ENCODE measurements at regions not wholly inside any gene's neighbourhood (a gene's known extent, or its start where the extent isn't known, plus 50 kb on each side); places are given as distances from the start of the nearest gene placed in this dataset.
"Not testable (repeated sequence)": the region's sequence is repeated elsewhere in the genome, so short reads cannot be mapped to it uniquely, and the experiment has no call there.

DNA sequence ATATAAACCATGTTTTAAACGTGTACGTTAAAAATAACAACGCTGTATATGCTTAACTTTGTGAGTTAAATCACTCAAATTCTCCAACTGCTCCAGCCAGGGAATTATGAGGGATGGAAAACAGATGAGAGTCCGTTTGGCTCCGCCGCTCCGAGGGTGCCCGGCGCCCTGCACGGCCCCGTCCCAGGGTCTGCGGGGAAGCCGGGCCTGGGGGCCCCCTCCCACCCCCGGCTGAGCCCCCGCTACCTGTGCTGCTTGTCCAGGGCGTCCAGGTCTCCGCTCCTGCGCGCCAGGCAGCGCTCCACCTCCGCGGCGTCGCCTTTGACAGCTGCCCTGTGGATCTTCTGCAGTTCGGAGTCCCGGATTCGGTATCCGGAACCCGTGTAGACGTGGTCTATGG, 415.5 kb downstream of the FOXD4L4 start:
- intact Hi-C loops (cut with micrococcal nuclease); H3K9me3 Mint-ChIP-seq; H3K27ac Mint-ChIP-seq; H3K36me3 Mint-ChIP-seq (ENCODE audit: low read depth); H3K27me3 Mint-ChIP-seq; H3K4me1 Mint-ChIP-seq (ENCODE audit: low read depth): not testable (repeated sequence)
- peak overlapping the region; percentile 20 for H3K4me3 Mint-ChIP-seq

DNA sequence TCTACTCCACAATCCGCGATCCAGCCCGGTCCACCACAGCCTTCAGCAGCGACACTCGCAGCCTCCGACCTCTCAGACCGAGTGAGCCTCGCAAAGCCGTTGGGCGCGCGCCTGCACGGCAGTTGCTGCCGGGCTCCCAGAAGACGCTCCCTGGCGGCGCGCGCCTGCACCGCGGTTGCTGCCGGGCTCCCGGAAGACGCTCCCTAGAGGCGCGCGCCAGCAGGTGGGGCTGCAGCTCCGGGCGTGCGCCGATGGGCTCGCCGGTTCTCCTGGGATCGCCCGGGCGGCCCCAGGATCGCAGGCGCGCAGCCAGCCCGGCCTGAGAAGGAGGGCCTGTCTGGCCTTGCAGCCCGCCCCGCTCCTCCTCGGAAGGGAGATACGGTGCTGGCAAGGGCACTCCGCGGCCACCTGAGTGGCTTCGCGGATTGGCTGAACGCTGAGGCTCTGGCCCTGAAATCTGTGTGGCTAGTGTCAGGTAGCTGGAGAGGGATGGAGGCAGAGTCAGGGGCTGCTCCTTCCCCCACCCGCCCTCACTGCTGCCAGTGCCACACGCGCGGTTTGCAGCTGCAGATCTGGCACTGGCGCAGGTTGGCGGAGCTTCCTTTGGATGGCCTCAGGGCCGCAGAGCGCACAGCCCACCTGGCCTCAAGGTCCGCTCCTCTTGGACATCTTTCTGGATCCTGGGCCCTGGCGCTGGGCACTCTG, 416.2 kb downstream of the FOXD4L4 start:
- intact Hi-C loops (cut with micrococcal nuclease); H3K4me1 Mint-ChIP-seq (ENCODE audit: low read depth); H3K27ac Mint-ChIP-seq; H3K36me3 Mint-ChIP-seq (ENCODE audit: low read depth); H3K9me3 Mint-ChIP-seq; H3K4me3 Mint-ChIP-seq; H3K27me3 Mint-ChIP-seq: not testable (repeated sequence)

DNA sequence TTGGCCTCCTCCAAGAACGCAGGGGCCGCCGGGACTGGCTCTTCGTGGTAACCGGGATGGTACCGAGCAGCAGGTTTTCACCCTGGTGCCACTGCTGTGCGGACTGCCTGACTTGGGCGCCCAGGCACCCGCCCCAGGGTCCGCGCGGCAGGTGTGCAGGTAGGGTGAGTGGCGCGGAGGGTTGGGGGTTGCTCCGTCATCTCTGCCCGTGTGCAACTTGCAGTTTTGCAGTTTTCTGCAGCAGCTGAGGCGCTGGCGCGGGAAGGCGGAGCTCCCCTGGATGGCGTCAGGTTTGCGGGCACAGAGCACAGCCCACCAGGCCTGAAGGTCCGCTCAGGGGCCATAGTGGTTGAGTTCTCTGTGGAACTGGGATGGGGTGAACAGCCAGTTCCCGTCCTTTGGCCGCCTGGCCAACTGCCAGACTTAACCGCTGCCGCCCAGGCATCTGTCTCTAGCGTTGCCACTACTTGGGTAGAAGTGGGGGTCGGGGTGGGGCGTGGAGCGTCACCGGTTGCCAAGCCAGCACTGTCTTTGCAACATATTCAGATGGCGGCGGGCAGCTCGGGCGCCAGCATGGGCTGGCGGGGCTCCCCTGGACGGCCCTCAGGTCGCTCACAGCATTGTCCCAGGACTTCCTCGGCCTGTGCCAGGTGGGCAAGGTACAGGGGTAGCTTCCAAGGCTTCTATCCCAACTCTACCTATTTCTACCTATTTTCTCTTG, 417.2 kb downstream of the FOXD4L4 start:
- intact Hi-C loops (cut with micrococcal nuclease); H3K4me3 Mint-ChIP-seq; H3K27me3 Mint-ChIP-seq; H3K27ac Mint-ChIP-seq; H3K4me1 Mint-ChIP-seq (ENCODE audit: low read depth); H3K9me3 Mint-ChIP-seq; H3K36me3 Mint-ChIP-seq (ENCODE audit: low read depth): not testable (repeated sequence)

DNA sequence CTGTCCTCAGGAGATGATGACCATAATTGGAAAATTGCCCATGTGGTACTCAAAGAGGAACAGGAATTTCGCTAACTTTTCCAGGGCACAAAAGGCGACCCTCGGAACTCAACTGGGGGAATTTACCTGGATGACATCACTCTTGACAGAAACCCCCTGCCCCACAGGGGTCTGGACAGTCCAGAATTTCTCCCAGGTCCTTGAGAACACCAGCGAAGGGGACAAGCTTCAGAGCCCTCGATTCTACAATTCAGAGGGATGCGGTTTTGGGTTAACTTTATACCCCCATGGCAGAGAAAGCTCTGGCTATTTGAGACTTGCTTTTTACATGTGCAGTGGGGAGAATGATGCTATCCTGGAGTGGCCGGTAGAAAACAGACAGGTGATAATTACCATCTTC, 445.4 kb downstream of the FOXD4L4 start:
- H3K4me1 Mint-ChIP-seq (ENCODE audit: low read depth); H3K36me3 Mint-ChIP-seq (ENCODE audit: low read depth); intact Hi-C loops (cut with micrococcal nuclease); H3K27ac Mint-ChIP-seq; H3K4me3 Mint-ChIP-seq; H3K27me3 Mint-ChIP-seq: not testable (repeated sequence)
- peaks cover 12% of the 10 kb centered on the region for H3K9me3 Mint-ChIP-seq

DNA sequence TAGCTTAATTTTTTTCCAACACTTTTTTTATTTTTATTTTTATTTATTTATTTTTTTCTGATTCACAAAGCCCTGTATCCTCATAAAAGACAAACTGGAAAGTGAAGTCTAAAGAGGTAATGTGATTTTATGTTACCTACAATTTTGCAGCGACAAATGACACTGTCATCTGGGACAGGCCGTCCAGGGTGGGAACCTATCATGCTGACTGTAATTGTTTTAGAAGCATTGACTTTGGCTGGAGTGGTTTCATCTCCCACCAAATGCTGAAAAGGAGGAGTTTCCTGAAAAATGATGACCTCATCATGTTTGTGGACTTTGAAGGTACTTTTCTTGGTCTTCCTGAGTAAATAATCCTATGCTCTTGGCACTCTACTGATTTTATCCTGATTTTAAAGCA, 446.7 kb downstream of the FOXD4L4 start:
- H3K27me3 Mint-ChIP-seq, H3K4me3 Mint-ChIP-seq: not testable (repeated sequence)

DNA sequence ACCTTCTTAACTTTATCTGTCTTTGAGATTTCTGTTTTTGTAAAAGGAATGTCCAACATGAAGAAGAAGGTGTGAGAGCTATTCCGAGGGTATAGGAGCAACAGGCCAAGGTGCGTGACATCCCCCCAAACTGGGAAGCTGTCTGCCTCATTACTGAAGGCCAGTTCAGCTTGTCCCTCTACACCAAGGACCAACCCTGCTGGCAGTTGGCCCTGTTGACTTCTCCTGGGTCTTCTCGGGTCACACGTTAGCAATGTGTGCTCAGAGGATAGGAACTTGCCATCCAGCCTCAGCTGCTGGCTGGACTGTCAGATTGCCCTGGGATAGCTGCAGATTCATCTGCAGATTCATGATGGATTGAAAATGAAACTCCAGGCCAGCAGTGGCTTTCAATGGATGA, 460.3 kb downstream of the FOXD4L4 start:
- H3K9me3 Mint-ChIP-seq; H3K4me3 Mint-ChIP-seq; H3K27me3 Mint-ChIP-seq; H3K27ac Mint-ChIP-seq; intact Hi-C loops (cut with micrococcal nuclease); H3K4me1 Mint-ChIP-seq (ENCODE audit: low read depth); H3K36me3 Mint-ChIP-seq (ENCODE audit: low read depth): not testable (repeated sequence)

More for the DNA sequence above, 446.7 kb downstream of the FOXD4L4 start:
- peaks cover 10% of the 10 kb centered on the region for H3K9me3 Mint-ChIP-seq
- H3K27ac Mint-ChIP-seq; intact Hi-C loops (cut with micrococcal nuclease); H3K4me1 Mint-ChIP-seq (ENCODE audit: low read depth); H3K36me3 Mint-ChIP-seq (ENCODE audit: low read depth): not testable (repeated sequence)

DNA sequence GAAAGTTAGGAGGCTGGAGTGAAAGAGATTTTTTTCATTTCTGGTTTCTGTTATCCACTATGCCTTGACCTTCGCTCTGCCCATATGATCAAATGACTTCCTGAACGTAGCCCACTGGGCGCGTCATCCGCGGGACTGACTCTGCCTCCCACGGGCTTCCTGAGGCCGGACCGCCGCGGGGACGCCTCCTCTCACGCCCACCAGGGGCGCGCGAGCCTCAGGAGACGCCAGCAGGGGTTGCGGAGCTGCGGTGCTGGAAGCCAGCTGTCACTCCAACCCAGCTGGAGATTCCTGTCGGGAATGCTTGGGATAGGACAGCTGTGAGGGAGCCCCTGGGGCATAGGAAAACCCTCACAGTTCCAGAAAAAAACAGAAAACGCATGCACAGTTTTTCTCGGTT, 461.5 kb downstream of the FOXD4L4 start:
- H3K9me3 Mint-ChIP-seq; H3K27ac Mint-ChIP-seq; H3K4me1 Mint-ChIP-seq (ENCODE audit: low read depth); H3K4me3 Mint-ChIP-seq; intact Hi-C loops (cut with micrococcal nuclease); H3K36me3 Mint-ChIP-seq (ENCODE audit: low read depth); H3K27me3 Mint-ChIP-seq: not testable (repeated sequence)

DNA sequence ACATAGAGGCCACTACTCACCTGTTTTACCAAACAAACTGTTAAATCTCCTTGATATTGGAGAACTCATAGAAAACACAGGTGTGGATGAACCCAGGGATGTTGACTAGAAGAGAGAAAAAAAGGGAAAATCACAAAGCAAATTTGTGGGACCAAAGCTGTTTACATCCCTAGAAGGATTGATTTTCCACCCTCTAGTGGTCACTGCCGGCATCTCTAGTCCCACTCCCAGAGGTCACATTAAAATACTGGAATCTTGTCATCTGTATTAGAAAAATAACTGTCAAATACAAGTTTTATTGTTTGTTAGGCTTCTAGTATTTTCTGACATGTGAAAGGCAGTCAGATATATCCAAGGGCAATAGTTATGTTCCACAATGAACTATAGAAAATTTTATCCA, 469.7 kb downstream of the FOXD4L4 start:
- H3K27me3 Mint-ChIP-seq; intact Hi-C loops (cut with micrococcal nuclease); H3K27ac Mint-ChIP-seq; H3K36me3 Mint-ChIP-seq (ENCODE audit: low read depth); H3K4me3 Mint-ChIP-seq; H3K4me1 Mint-ChIP-seq (ENCODE audit: low read depth); H3K9me3 Mint-ChIP-seq: not testable (repeated sequence)

DNA sequence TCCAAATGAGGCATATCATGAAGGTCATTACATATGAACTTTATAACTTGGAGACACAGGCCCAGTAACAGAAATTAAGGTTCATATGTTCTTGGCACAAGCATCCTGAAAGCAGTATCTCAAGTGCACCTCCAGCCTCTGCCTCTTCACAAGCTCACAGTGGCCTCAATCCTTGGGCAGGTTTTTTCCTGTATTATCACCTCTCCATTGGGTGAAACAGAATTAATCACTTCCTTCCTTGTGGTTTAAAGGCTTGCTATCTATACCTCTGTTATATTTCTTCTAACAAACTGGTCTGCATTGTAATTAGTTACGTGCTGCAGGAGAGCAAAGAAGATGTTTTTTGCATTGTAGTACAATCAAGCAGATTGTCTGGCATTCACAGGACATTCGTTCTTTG, 471.0 kb downstream of the FOXD4L4 start:
- H3K4me1 Mint-ChIP-seq (ENCODE audit: low read depth); H3K36me3 Mint-ChIP-seq (ENCODE audit: low read depth); H3K27me3 Mint-ChIP-seq; intact Hi-C loops (cut with micrococcal nuclease); H3K27ac Mint-ChIP-seq; H3K9me3 Mint-ChIP-seq; H3K4me3 Mint-ChIP-seq: not testable (repeated sequence)

DNA sequence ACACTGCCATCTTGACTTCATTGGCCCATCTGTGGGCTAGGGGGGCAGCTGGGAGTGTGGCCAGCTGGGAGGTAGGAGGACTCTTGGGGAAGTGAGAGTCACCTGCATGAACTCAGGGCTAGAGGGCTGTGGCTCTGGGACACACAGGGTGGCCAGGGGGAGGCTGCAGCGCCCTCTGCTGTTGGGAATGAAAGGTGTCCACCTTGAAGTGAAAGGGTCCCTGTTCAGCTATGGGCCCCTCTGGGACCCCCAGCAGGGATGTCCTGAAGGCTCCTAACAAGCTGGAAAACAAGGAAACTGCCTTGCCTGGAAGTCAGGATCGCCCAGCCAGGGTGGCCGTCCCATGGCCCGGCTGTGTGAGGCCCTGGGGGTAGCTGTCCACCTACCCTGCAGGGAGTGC, 507.8 kb downstream of the FOXD4L4 start:
- H3K36me3 Mint-ChIP-seq (ENCODE audit: low read depth); H3K4me3 Mint-ChIP-seq; intact Hi-C loops (cut with micrococcal nuclease); H3K27me3 Mint-ChIP-seq; H3K27ac Mint-ChIP-seq; H3K9me3 Mint-ChIP-seq; H3K4me1 Mint-ChIP-seq (ENCODE audit: low read depth): not testable (repeated sequence)

DNA sequence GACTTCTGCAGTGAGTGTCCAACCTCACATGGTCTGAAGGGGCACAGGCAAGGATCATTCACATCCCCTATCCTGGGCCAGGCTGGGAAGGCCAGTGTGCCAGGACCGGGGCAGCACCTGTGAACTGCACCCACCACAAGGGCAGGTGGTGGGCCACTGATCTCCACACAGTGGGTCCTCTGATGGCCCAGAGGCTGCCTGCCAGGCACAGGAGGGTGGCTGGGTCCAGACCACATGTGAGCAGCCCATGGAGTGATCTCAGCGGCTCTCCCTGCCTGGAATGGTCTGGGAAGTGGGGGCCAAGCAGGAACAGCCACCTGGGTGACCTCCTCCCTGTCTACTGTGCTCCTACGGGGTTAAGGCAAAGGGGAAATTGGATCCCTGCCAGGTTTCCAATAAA, 508.5 kb downstream of the FOXD4L4 start:
- H3K9me3 Mint-ChIP-seq; H3K36me3 Mint-ChIP-seq (ENCODE audit: low read depth); H3K4me3 Mint-ChIP-seq; H3K27me3 Mint-ChIP-seq; H3K27ac Mint-ChIP-seq; H3K4me1 Mint-ChIP-seq (ENCODE audit: low read depth); intact Hi-C loops (cut with micrococcal nuclease): not testable (repeated sequence)

DNA sequence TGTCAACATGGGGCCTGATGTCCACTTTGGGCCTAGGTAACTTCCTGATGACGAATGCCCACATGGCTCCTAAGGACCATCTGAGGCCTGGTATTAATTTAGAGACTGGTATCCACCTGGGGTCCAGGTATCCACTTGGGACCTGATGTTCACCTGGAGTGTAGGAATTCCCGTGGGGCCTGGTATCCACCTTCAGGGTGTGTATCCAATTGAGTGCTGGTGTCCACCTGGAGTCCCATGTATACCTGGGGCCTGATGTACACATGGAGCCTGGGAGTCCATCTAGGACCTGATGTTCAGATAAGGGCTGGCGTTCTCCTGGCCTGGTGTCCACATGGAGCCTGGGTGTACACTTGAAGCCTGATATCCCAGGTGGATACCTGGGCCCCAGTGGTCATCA, 520.6 kb downstream of the FOXD4L4 start:
- not testable (repeated sequence) for H3K36me3 Mint-ChIP-seq (ENCODE audit: low read depth); H3K4me3 Mint-ChIP-seq

DNA sequence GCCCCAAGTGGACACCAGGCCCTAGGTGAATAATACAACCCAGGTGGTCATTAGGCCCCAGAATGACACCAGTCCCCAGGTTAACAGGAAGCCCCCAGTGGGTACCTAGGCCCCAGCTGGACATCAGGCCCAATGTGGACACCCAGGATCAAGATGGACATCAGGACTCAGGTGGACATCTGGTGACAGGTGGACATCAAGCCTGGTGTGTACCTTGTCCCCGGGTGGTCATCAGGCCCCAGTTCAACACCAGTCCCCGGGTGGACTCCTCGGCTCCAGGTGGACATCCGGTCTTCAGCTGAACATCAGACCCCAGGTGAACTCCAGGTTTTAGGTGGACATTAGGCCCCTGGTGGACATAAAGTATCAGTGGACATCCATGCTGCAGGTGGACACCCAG, 524.6 kb downstream of the FOXD4L4 start:
- H3K36me3 Mint-ChIP-seq (ENCODE audit: low read depth); H3K27me3 Mint-ChIP-seq; intact Hi-C loops (cut with micrococcal nuclease); H3K9me3 Mint-ChIP-seq; H3K4me3 Mint-ChIP-seq; H3K4me1 Mint-ChIP-seq (ENCODE audit: low read depth); H3K27ac Mint-ChIP-seq: not testable (repeated sequence)

More for the DNA sequence above, 520.6 kb downstream of the FOXD4L4 start:
- H3K4me1 Mint-ChIP-seq (ENCODE audit: low read depth); H3K9me3 Mint-ChIP-seq; H3K27me3 Mint-ChIP-seq; H3K27ac Mint-ChIP-seq; intact Hi-C loops (cut with micrococcal nuclease): not testable (repeated sequence)

DNA sequence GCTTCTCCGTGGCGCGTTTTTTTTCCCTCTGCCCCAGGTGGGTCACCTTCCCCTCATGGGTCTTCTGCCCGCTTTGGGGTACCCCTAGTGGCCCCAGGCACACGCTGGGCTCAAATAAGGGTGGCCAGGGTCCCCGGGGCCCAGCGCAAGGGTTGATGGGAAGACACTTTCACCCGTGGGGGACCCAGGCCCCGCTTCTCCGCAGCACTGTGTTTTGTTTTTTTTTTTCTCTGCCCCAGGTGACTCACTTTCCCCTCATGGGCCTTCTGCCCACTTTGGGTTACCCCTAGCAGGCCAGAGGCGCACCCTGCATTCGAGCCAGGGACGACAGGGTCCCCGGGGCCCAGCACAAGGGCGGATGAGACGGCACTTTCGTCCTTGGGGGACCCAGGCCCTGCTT, 526.7 kb downstream of the FOXD4L4 start:
- intact Hi-C loops (cut with micrococcal nuclease); H3K4me1 Mint-ChIP-seq (ENCODE audit: low read depth); H3K36me3 Mint-ChIP-seq (ENCODE audit: low read depth); H3K27ac Mint-ChIP-seq; H3K4me3 Mint-ChIP-seq; H3K27me3 Mint-ChIP-seq; H3K9me3 Mint-ChIP-seq: not testable (repeated sequence)

DNA sequence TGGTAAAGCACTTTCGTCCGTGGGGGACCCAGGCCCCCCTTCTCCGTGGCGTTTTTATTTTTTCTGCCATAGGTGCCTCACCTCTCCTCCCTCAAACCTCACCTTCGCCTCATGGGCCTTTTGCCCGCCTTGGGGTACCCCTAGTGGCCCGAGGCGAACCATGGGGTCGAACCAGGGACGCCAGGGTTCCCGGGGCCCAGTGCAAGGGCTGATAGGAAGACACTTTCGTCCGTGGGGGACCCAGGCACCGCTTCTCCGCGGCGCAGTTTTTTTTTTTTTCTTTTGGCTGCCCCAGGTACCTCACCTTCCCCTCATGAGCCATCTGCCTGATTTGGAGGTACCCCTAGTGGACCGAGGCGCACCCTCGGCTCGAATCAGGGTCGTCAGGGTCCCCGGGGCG, 527.8 kb downstream of the FOXD4L4 start:
- H3K36me3 Mint-ChIP-seq (ENCODE audit: low read depth); H3K4me1 Mint-ChIP-seq (ENCODE audit: low read depth); H3K9me3 Mint-ChIP-seq; H3K27ac Mint-ChIP-seq; intact Hi-C loops (cut with micrococcal nuclease); H3K27me3 Mint-ChIP-seq; H3K4me3 Mint-ChIP-seq: not testable (repeated sequence)
